ENCODE measurements at regions not wholly inside any gene's neighbourhood (a gene's known extent, or its start where the extent isn't known, plus 50 kb on each side); places are given as distances from the start of the nearest gene placed in this dataset.

GRCh38 chr6:105964979-105965760, 121.0 kb upstream of the PRDM1 start:
- Histone ChIP-seq H3K4me3 (ENCODE audit: low read length) (no peak overlapping the region), H3K4me2 (ENCODE audit: low read length) (no peak overlapping the region), H3K9me3 (ENCODE audit: control insufficient read depth, insufficient read depth, low read length) (no peaks in the 10 kb centered on the region), H3K9me2 (replicated peaks; ENCODE audit: control insufficient read depth, low read length) (no peaks in the 10 kb centered on the region), H3F3A (ENCODE audit: control insufficient read depth, insufficient read depth) (no peaks in the 10 kb centered on the region), H3K27me3 (ENCODE audit: control insufficient read depth, low read length) (no peaks in the 10 kb centered on the region), H3K79me2 (ENCODE audit: control insufficient read depth, low read length) (no peaks in the 10 kb centered on the region), H3K27ac (ENCODE audit: low read depth, low read length) (no peak overlapping the region), H4K20me1 (ENCODE audit: control insufficient read depth, insufficient read depth, low read depth, low read length) (no peaks in the 10 kb centered on the region), H3K36me3 (ENCODE audit: control insufficient read depth, low read length) (no peaks in the 10 kb centered on the region), H3K4me1 (ENCODE audit: control insufficient read depth, low read length) (no peaks in the 10 kb centered on the region)
- TF ChIP-seq CTCF (IDR thresholded peaks at IDR 0.05; ENCODE audit: low read depth, low read length, poor library complexity, severe bottlenecking) (no peak), EZH2phosphoT487 (IDR thresholded peaks at IDR 0.05; ENCODE audit: borderline replicate concordance, low read length) (no peak)

GRCh38 chr6:105954148-105954547, 132.0 kb upstream of the PRDM1 start:
- Histone ChIP-seq H3K27ac (ENCODE audit: low read depth, low read length) (no peak overlapping the region), H3K9me2 (replicated peaks; ENCODE audit: control insufficient read depth, low read length) (no peaks in the 10 kb centered on the region), H3K4me2 (ENCODE audit: low read length) (no peak overlapping the region), H3K36me3 (ENCODE audit: control insufficient read depth, low read length) (no peaks in the 10 kb centered on the region), H3K79me2 (ENCODE audit: control insufficient read depth, low read length) (no peaks in the 10 kb centered on the region), H3K9me3 (ENCODE audit: control insufficient read depth, insufficient read depth, low read length) (no peaks in the 10 kb centered on the region), H3K4me3 (ENCODE audit: low read length) (no peak overlapping the region), H3F3A (ENCODE audit: control insufficient read depth, insufficient read depth) (no peaks in the 10 kb centered on the region), H4K20me1 (ENCODE audit: control insufficient read depth, insufficient read depth, low read depth, low read length) (no peaks in the 10 kb centered on the region), H3K27me3 (ENCODE audit: control insufficient read depth, low read length) (no peaks in the 10 kb centered on the region), H3K4me1 (ENCODE audit: control insufficient read depth, low read length) (no peaks in the 10 kb centered on the region)
- no peak for TF ChIP-seq CTCF (IDR thresholded peaks at IDR 0.05; ENCODE audit: low read depth, low read length, poor library complexity, severe bottlenecking)
- no peak for TF ChIP-seq EZH2phosphoT487 (IDR thresholded peaks at IDR 0.05; ENCODE audit: borderline replicate concordance, low read length)

- TF ChIP-seq EZH2phosphoT487 (IDR thresholded peaks at IDR 0.05; ENCODE audit: borderline replicate concordance, low read length) (no peak), CTCF (IDR thresholded peaks at IDR 0.05; ENCODE audit: low read depth, low read length, poor library complexity, severe bottlenecking) (no peak)
- H3K9me3 ChIP-seq (ENCODE audit: control insufficient read depth, insufficient read depth, low read length): no peaks in the 10 kb centered on the region
- no peaks in the 10 kb centered on the region for H3K79me2 ChIP-seq (ENCODE audit: control insufficient read depth, low read length)
- no peaks in the 10 kb centered on the region for H3K36me3 ChIP-seq (ENCODE audit: control insufficient read depth, low read length)
- no peak overlapping the region for H3K27ac ChIP-seq (ENCODE audit: low read depth, low read length)
- H4K20me1 ChIP-seq (ENCODE audit: control insufficient read depth, insufficient read depth, low read depth, low read length): no peaks in the 10 kb centered on the region
- no peaks in the 10 kb centered on the region for H3F3A ChIP-seq (ENCODE audit: control insufficient read depth, insufficient read depth)
- no peaks in the 10 kb centered on the region for H3K27me3 ChIP-seq (ENCODE audit: control insufficient read depth, low read length)
- H3K9me2 ChIP-seq (replicated peaks; ENCODE audit: control insufficient read depth, low read length): no peaks in the 10 kb centered on the region
- H3K4me1 ChIP-seq (ENCODE audit: control insufficient read depth, low read length): no peaks in the 10 kb centered on the region
- H3K4me2 ChIP-seq (ENCODE audit: low read length): no peak overlapping the region
- H3K4me3 ChIP-seq (ENCODE audit: low read length): no peak overlapping the region
Measured at GRCh38 chr6:105952772-105953690, 133.1 kb upstream of the PRDM1 start.

All from DOHH2 (cell line).